ENCODE measurements at regions not wholly inside any gene's neighbourhood (a gene's known extent, or its start where the extent isn't known, plus 50 kb on each side); places are given as distances from the start of the nearest gene placed in this dataset.

DNA sequence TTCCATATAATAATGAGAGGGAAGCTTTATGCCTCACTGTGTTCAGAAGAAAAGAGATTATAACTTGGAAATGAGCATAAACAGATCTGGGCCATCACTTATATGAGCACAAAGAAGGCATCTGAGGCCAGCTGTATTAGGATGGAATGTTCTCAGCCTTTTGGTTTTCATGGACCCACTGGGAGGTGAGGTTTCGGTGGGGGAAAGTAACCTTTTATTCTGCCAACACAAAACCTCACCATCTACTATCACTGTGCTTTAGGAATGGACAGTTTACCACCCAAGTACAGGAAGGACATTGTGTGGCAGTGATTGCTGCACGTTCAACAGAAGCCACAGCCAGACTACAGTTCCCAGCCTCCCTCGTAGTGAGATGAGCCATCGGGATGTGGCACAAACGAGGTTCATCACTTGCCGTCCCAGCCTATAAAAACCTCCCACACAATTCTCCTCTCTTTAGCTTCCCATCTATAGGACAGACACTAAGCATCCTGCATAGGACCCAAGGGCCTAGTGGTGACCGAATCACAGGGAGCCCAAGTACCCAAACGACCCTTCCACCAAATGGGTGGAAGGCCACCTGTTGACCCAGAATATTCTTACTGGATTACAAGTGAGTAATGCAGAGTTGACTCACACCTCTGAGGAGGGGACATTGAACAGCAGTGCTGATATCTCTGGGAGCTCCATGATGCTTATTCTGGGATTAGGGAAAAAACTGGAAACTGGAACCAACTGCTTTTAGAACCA lies 121.5 kb upstream of the RAG2 start:
- ChIA-PET POLR2A (no interaction called here), CTCF (interaction anchor here (1.0 to 4.9 kb wide), 4 partner anchors 8 to 28 kb away, joined by 3 to 22 read pairs (median 8); no protein-coding TSS in a partner anchor)
- Histone ChIP-seq H3K9me3 (no peaks in the 10 kb centered on the region), H3K27ac (no peak overlapping the region), H3K4me2 (no peak overlapping the region), H3K4me3 (no peak overlapping the region), H3K4me1 (no peaks in the 10 kb centered on the region)
- WGBS (ENCODE audit: missing lambda C conversion rate) = 13% methylated on average over 8 of the region's 8 CpGs
- ATAC-seq (peak in 1 of 2 experiments; percentile 39; a peak in 1 of 6 replicates), DNase-seq (ENCODE audit: low read depth in 1 of 2, low spot score in 1 of 2) (no peak), FAIRE-seq (no peak)
- TF ChIP-seq ZSCAN20 (CRISPR knock-in tag; IDR thresholded peaks at IDR 0.05) (no peak), CEBPB (IDR thresholded peaks at IDR 0.05) (no peak), FOSL2 (IDR thresholded peaks at IDR 0.05) (no peak), FOSL2 (CRISPR knock-in tag; IDR thresholded peaks at IDR 0.05) (no peak), CBX8 (IDR thresholded peaks at IDR 0.05) (no peak), TFCP2L1 (CRISPR knock-in tag; IDR thresholded peaks at IDR 0.05) (no peak), TP53 (CRISPR knock-in tag; IDR thresholded peaks at IDR 0.05) (no peak), CHD2 (IDR thresholded peaks at IDR 0.05; ENCODE audit: low read length, partially characterized antibody) (no peak), MAZ (IDR thresholded peaks at IDR 0.05; ENCODE audit: borderline replicate concordance, low read depth, low read length) (no peak), GATA3 (IDR thresholded peaks at IDR 0.05; ENCODE audit: borderline replicate concordance) (no peak), SREBF2 (IDR thresholded peaks at IDR 0.05) (no peak)
- TF ChIP-seq, protein P1, sequence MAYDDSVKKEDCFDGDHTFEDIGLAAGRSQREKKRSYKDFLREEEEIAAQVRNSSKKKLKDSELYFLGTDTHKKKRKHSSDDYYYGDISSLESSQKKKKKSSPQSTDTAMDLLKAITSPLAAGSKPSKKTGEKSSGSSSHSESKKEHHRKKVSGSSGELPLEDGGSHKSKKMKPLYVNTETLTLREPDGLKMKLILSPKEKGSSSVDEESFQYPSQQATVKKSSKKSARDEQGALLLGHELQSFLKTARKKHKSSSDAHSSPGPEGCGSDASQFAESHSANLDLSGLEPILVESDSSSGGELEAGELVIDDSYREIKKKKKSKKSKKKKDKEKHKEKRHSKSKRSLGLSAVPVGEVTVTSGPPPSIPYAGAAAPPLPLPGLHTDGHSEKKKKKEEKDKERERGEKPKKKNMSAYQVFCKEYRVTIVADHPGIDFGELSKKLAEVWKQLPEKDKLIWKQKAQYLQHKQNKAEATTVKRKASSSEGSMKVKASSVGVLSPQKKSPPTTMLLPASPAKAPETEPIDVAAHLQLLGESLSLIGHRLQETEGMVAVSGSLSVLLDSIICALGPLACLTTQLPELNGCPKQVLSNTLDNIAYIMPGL (CRISPR knock-in tag; IDR thresholded peaks at IDR 0.05; ENCODE audit: borderline replicate concordance) = no peak

DNA sequence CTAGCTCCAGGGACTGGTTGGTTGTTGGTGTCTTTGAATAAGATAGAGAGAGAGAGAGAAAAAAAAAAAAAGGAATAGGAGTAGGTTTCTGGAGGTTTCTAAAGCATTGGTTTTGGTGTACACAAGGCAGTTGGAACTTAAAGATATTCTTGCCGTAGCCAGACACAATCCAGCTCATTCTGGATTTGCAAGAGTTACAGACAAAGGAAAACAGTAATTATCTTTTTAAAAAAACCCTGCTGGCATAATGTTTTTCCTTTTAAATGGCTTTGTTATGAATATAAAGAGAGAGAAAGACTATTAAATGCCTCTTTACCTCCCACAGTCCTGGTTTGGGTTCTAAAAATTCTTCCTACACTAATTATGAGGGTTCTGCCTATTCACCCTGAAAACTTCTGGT lies 120.4 kb upstream of the RAG2 start:
- H3K4me3 ChIP-seq = no peak overlapping the region
- WGBS (ENCODE audit: missing lambda C conversion rate) = 2% methylated on average over 1 of the region's 1 CpG
- ChIA-PET CTCF (interaction anchor here (1.2 to 4.9 kb wide), 3 partner anchors 16 to 29 kb away, joined by 5 to 22 read pairs (median 11); no protein-coding TSS in a partner anchor), POLR2A (no interaction called here)
- ATAC-seq = no peak
- no peak overlapping the region for H3K27ac ChIP-seq
- DNase-seq (ENCODE audit: low read depth in 1 of 2, low spot score in 1 of 2) = no peak
- TF ChIP-seq FOXS1 (CRISPR knock-in tag; IDR thresholded peaks at IDR 0.05) = no peak
- H3K4me1 ChIP-seq = no peaks in the 10 kb centered on the region
- no peak for FAIRE-seq
- no peaks in the 10 kb centered on the region for H3K9me3 ChIP-seq
- no peak overlapping the region for H3K4me2 ChIP-seq

DNA sequence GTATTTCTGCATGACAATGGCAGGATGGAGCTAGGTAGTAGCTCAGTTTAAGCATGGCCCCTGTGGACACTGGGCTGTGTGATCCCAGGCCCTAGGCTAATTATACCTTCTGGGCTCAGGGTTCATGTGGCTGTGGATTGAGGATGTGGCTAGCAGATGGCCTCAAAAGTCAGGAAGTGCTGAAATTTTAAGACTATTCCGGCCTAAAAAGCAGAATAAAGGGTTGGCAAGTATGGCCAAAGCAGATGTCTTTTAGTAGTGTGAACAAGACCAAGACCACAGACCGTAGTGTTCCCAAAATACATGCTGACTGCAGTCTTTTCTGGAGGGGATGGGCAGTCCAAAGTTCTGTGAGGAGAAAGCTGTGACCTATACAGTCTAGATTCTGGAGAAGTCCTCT lies 115.7 kb upstream of the RAG2 start:
- Histone ChIP-seq H3K27ac (no peak overlapping the region), H3K4me1 (no peaks in the 10 kb centered on the region), H3K4me2 (no peak overlapping the region), H3K9me3 (no peaks in the 10 kb centered on the region), H3K4me3 (no peak overlapping the region)
- TF ChIP-seq ZC3H11A (IDR thresholded peaks at IDR 0.05) = no peak
- no peak for TF ChIP-seq EP300 (IDR thresholded peaks at IDR 0.05)
- TF ChIP-seq RNF2 (IDR thresholded peaks at IDR 0.05; ENCODE audit: borderline replicate concordance, low read depth) = no peak
- no peak for TF ChIP-seq EHMT2 (IDR thresholded peaks at IDR 0.05; ENCODE audit: low read depth)
- TF ChIP-seq MAFK (IDR thresholded peaks at IDR 0.05; ENCODE audit: partially characterized antibody) = no peak
- TF ChIP-seq NR3C1 (IDR thresholded peaks at IDR 0.05) = no peak
- no peak for TF ChIP-seq HDAC2 (IDR thresholded peaks at IDR 0.05)
- TF ChIP-seq KDM1A (IDR thresholded peaks at IDR 0.05; ENCODE audit: low read depth) = no peak
- no peak for TF ChIP-seq JUN (IDR thresholded peaks at IDR 0.05)
- no peak for TF ChIP-seq JUNB (IDR thresholded peaks at IDR 0.05)
- TF ChIP-seq HOXB13 (CRISPR knock-in tag; IDR thresholded peaks at IDR 0.05; ENCODE audit: low read depth) = no peak
- TF ChIP-seq, protein P2, sequence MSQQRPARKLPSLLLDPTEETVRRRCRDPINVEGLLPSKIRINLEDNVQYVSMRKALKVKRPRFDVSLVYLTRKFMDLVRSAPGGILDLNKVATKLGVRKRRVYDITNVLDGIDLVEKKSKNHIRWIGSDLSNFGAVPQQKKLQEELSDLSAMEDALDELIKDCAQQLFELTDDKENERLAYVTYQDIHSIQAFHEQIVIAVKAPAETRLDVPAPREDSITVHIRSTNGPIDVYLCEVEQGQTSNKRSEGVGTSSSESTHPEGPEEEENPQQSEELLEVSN (IDR thresholded peaks at IDR 0.05; ENCODE audit: borderline replicate concordance, low read depth) = no peak
- TF ChIP-seq, protein P1 (CRISPR knock-in tag; IDR thresholded peaks at IDR 0.05; ENCODE audit: borderline replicate concordance) = no peak
- TF ChIP-seq, protein P3, sequence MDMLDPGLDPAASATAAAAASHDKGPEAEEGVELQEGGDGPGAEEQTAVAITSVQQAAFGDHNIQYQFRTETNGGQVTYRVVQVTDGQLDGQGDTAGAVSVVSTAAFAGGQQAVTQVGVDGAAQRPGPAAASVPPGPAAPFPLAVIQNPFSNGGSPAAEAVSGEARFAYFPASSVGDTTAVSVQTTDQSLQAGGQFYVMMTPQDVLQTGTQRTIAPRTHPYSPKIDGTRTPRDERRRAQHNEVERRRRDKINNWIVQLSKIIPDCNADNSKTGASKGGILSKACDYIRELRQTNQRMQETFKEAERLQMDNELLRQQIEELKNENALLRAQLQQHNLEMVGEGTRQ (IDR thresholded peaks at IDR 0.05) = no peak
- FAIRE-seq = no peak
- 13% methylated on average over 2 of the region's 2 CpGs for WGBS (ENCODE audit: missing lambda C conversion rate)
- POLR2A ChIA-PET = no interaction called here
- no peak for ATAC-seq
- DNase-seq (ENCODE audit: low read depth in 1 of 2, low spot score in 1 of 2) = no peak
- CTCF ChIA-PET = interaction anchor here (0.6 to 1.8 kb wide), 5 partner anchors 11 to 1955 kb away, joined by 3 to 10 read pairs (median 4); no protein-coding TSS in a partner anchor
